Liver (tissue), 8 donors: ENCODE measurements at regions not wholly inside any gene's neighbourhood (a gene's known extent, or its start where the extent isn't known, plus 50 kb on each side); places are given as distances from the start of the nearest gene placed in this dataset.

ENCODE experiments used
- DNase-seq: peaks from one replicate; pipeline ENCODE4 v3.0.0-alpha.2; 2017; ENCODE audit warnings: low spot score
- H3K27ac ChIP-seq, 2 donors: one replicate each; pipeline ENCODE4 v1.7.0; 2013; ENCODE audit warnings: inconsistent platforms in 2 of 2, low read length in 2 of 2, control low read depth in 1 of 2, low read depth in 1 of 2, mild to moderate bottlenecking in 1 of 2
- H3K27me3 ChIP-seq, 4 donors: one replicate each; pipeline versions ENCODE4 v1.6.1 to v1.7.0; 2013; ENCODE audit warnings: low read length in 3 of 4, inconsistent platforms in 1 of 4, mild to moderate bottlenecking in 1 of 4, moderate library complexity in 1 of 4; ENCODE audit not compliant: control insufficient read depth in 4 of 4, insufficient read depth in 4 of 4
- H3K36me3 ChIP-seq, 4 donors: one replicate each; pipeline versions ENCODE4 v1.6.1 to v1.7.0; 2013; ENCODE audit warnings: low read length in 3 of 4, mild to moderate bottlenecking in 3 of 4, low read depth in 1 of 4, moderate library complexity in 1 of 4; ENCODE audit not compliant: control insufficient read depth in 4 of 4, insufficient read depth in 3 of 4
- H3K4me1 ChIP-seq, 4 donors: one replicate each; pipeline versions ENCODE4 v1.6.1 to v1.7.0; 2013; ENCODE audit warnings: low read length in 3 of 4, mild to moderate bottlenecking in 3 of 4, moderate library complexity in 1 of 4; ENCODE audit not compliant: control insufficient read depth in 4 of 4, insufficient read depth in 4 of 4
- H3K4me3 ChIP-seq, 3 donors: one replicate each; pipeline versions ENCODE4 v1.6.1 to v1.7.0; 2013; ENCODE audit warnings: low read length in 3 of 3, control low read depth in 1 of 3, low read depth in 1 of 3, mild to moderate bottlenecking in 1 of 3
- H3K9ac ChIP-seq, 2 donors: one replicate each; pipeline ENCODE4 v1.7.0; 2013; ENCODE audit warnings: low read length in 2 of 2, mild to moderate bottlenecking in 2 of 2, moderate library complexity in 2 of 2, control low read depth in 1 of 2, low read depth in 1 of 2
- H3K9me3 ChIP-seq, 4 donors: one replicate each; pipeline versions ENCODE4 v1.6.1 to v1.7.0; 2013; ENCODE audit warnings: low read length in 3 of 4; ENCODE audit not compliant: control insufficient read depth in 4 of 4
- ATF3 ChIP-seq: IDR thresholded peaks from 2 replicates; pipeline ENCODE4 v1.6.1; 2016; ENCODE audit warnings: antibody characterized with exemption
- CTCF ChIP-seq: fragments of 150-350 bp; IDR thresholded peaks from 2 replicates; pipeline ENCODE4 v1.5.1; 2017; ENCODE audit warnings: improper control_type of control experiment, low read depth, low read length; ENCODE audit not compliant: missing input control
- EGR1 ChIP-seq, 2 donors: IDR thresholded peaks; 2 replicates each; pipeline ENCODE4 v1.6.1; 2016 to 2018; ENCODE audit warnings: antibody characterized with exemption in 2 of 2, low read depth in 2 of 2
- FOXA2 ChIP-seq: IDR thresholded peaks from 2 replicates; pipeline ENCODE4 v1.6.1; 2016; ENCODE audit warnings: antibody characterized with exemption
- HNF4A ChIP-seq, 2 donors: conservative IDR thresholded peaks; 2 replicates each; pipeline ENCODE4 v1.6.1; 2016; ENCODE audit warnings: antibody characterized with exemption in 2 of 2, mild to moderate bottlenecking in 2 of 2
- HNF4G ChIP-seq: IDR thresholded peaks from 2 replicates; pipeline ENCODE4 v1.6.1; 2016; ENCODE audit warnings: antibody characterized with exemption
- JUND ChIP-seq, 2 donors: IDR thresholded peaks; 2 replicates each; pipeline ENCODE4 v1.6.1; 2016; ENCODE audit warnings: antibody characterized with exemption in 2 of 2
- MAX ChIP-seq: IDR thresholded peaks from 2 replicates; pipeline ENCODE4 v1.6.1; 2016; ENCODE audit warnings: antibody characterized with exemption
- NR2F2 ChIP-seq: IDR thresholded peaks from 2 replicates; pipeline ENCODE4 v1.6.1; 2016; ENCODE audit warnings: antibody characterized with exemption
- RAD21 ChIP-seq, 2 donors: IDR thresholded peaks; 2 replicates each; pipeline ENCODE4 v1.6.1; 2016; ENCODE audit warnings: antibody characterized with exemption in 2 of 2, mild to moderate bottlenecking in 2 of 2
- REST ChIP-seq: IDR thresholded peaks from 2 replicates; pipeline ENCODE4 v1.6.1; 2016; ENCODE audit warnings: antibody characterized with exemption, mild to moderate bottlenecking
- TAF1 ChIP-seq: conservative IDR thresholded peaks from 2 replicates; pipeline ENCODE4 v1.6.1; 2016; ENCODE audit warnings: antibody characterized with exemption, mild to moderate bottlenecking
- YY1 ChIP-seq: IDR thresholded peaks from 2 replicates; pipeline ENCODE4 v1.6.1; 2016; ENCODE audit warnings: antibody characterized with exemption, mild to moderate bottlenecking
- ZBTB33 ChIP-seq: IDR thresholded peaks from 2 replicates; pipeline ENCODE4 v1.6.1; 2016; ENCODE audit warnings: antibody characterized with exemption
- WGBS: extraction: QIAGEN DNeasy Blood & Tissue Kit; methylation state at CpG from one replicate; pipeline ENCODE4 v1.1.7; 2013; 5-methylcytosine and 5-hydroxymethylcytosine counted together
- donor health status: healthy.
- donor health status: healthy.
- donor health status: healthy.
- donor health status: healthy.
- donor health status: healthy.

- H3K4me1 ChIP-seq: peaks cover 4 to 14% (median 9%) of the 10 kb centered on the region in 4 donors
- H3K9me3 ChIP-seq: no peaks in the 10 kb centered on the region
- 92% methylated on average over 5 of the region's 5 CpGs for WGBS
- no peak overlapping the region for H3K9ac ChIP-seq
- DNase-seq: no peak
- H3K27me3 ChIP-seq: no peaks in the 10 kb centered on the region
- TF ChIP-seq ZBTB33 (no peak), HNF4A (conservative IDR thresholded peaks at IDR 0.05) (no peak), MAX (no peak), HNF4G (no peak)
- H3K4me3 ChIP-seq: no peak overlapping the region
- no peaks in the 10 kb centered on the region for H3K36me3 ChIP-seq
- peak overlapping the region; percentile 78 to 87 for H3K27ac ChIP-seq
Measured at GRCh38 chr13:51524829-51525566, 59.3 kb upstream of the WDFY2 start.

GRCh38 chr13:51525567-51526167 is 58.6 kb upstream of the WDFY2 start:
- no peak for DNase-seq
- Histone ChIP-seq H3K9ac (no peak overlapping the region), H3K27ac (no peak overlapping the region), H3K27me3 (no peaks in the 10 kb centered on the region), H3K36me3 (no peaks in the 10 kb centered on the region), H3K9me3 (no peaks in the 10 kb centered on the region), H3K4me3 (no peak overlapping the region), H3K4me1 (peaks cover 4 to 10% (median 6%) of the 10 kb centered on the region in 4 donors)
- WGBS: 89% methylated on average over 5 of the region's 5 CpGs
- no peak for TF ChIP-seq EGR1 (IDR thresholded peaks at IDR 0.05; ENCODE audit: low read depth in 2 of 2)
- no peak for TF ChIP-seq MAX
- no peak for TF ChIP-seq REST
- TF ChIP-seq HNF4A (conservative IDR thresholded peaks at IDR 0.05): no peak
- no peak for TF ChIP-seq ATF3
- no peak for TF ChIP-seq RAD21 (IDR thresholded peaks at IDR 0.05)

- no peak overlapping the region for H3K4me3 ChIP-seq
- no peak overlapping the region for H3K9ac ChIP-seq
- DNase-seq: no peak
- peaks cover 3 to 8% (median 4%) of the 10 kb centered on the region in 4 donors for H3K4me1 ChIP-seq
- H3K9me3 ChIP-seq: no peaks in the 10 kb centered on the region
- 95% methylated on average over 3 of the region's 3 CpGs for WGBS
- no peaks in the 10 kb centered on the region for H3K27me3 ChIP-seq
- no peaks in the 10 kb centered on the region for H3K36me3 ChIP-seq
- no peak overlapping the region for H3K27ac ChIP-seq
- TF ChIP-seq RAD21 (IDR thresholded peaks at IDR 0.05) (no peak), TAF1 (no peak), EGR1 (IDR thresholded peaks at IDR 0.05; ENCODE audit: low read depth in 2 of 2) (no peak), HNF4G (no peak), MAX (no peak), JUND (IDR thresholded peaks at IDR 0.05) (no peak), NR2F2 (no peak), ATF3 (no peak), YY1 (no peak), FOXA2 (no peak), ZBTB33 (no peak), CTCF (no peak)
Measured at GRCh38 chr13:51526202-51526601, 58.1 kb upstream of the WDFY2 start.
